Endothelial cell of umbilical vein (primary cell): ENCODE measurements at regions not wholly inside any gene's neighbourhood (a gene's known extent, or its start where the extent isn't known, plus 50 kb on each side); places are given as distances from the start of the nearest gene placed in this dataset.

Source experiments
- EZH2 ChIP-seq: IDR thresholded peaks from 2 replicates; pipeline ENCODE4 v1.6.1; 2012; ENCODE audit warnings: borderline replicate concordance, low read depth, mild to moderate bottlenecking, moderate library complexity, low read length, inconsistent platforms; ENCODE audit not compliant: severe bottlenecking
- GATA2 ChIP-seq: IDR thresholded peaks from 2 replicates; pipeline ENCODE4 v1.7.0; 2011; ENCODE audit warnings: low read depth, mild to moderate bottlenecking, moderate library complexity, mixed read lengths, low read length; ENCODE audit not compliant: insufficient read length, insufficient read depth
- JUN ChIP-seq: IDR thresholded peaks from 2 replicates; pipeline ENCODE4 v1.6.1; 2011; ENCODE audit warnings: borderline replicate concordance, low read depth; ENCODE audit not compliant: insufficient read length, insufficient read depth
- MYC ChIP-seq: IDR thresholded peaks from one replicate; pipeline ENCODE4 v1.6.1; 2011; ENCODE audit warnings: mild to moderate bottlenecking, low read depth, low read length
- POLR2A ChIP-seq: IDR thresholded peaks from 2 replicates; pipeline ENCODE4 v1.6.1; 2012; ENCODE audit warnings: low read depth, mild to moderate bottlenecking, control low read depth, low read length
- POLR2AphosphoS5 ChIP-seq: IDR thresholded peaks from 2 replicates; pipeline ENCODE4 v1.6.1; 2012; ENCODE audit warnings: low read depth, mild to moderate bottlenecking, control low read depth, low read length, moderate library complexity; ENCODE audit not compliant: insufficient read depth
- TF ChIP-seq, protein P1 (sequence below), 2 donors: IDR thresholded peaks; 1 replicate in 1 of 2; 2 replicates in 1 of 2; pipeline ENCODE4 v1.5.1; 2011; ENCODE audit warnings: low read length in 2 of 2, mild to moderate bottlenecking in 2 of 2, moderate library complexity in 2 of 2, control low read depth in 1 of 2, inconsistent platforms in 1 of 2, low read depth in 1 of 2; ENCODE audit not compliant: insufficient read depth in 1 of 2; ENCODE audit errors: extremely low read depth in 1 of 2
- TF ChIP-seq, protein P2 (sequence below): IDR thresholded peaks from 2 replicates; pipeline ENCODE4 v1.6.1; 2011; ENCODE audit not compliant: insufficient read depth, insufficient read length

DNA sequence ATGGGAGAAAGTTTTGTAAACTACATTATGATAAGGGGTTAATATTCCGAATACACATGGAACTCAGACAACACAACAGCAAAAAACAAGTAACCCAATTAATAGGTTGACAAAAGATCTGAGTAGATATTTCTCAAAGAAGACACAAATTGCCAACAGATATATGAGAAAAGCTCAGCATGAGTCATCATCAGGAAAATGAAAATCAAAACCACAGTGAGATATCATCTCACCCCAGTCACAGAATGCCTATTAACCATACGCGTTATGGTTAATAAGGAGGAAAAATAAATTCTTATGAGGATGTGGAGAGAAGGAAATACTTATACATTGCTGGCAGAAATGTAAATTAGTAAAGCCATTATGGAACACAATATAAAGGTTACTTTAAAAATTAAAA, 695.0 kb downstream of the COL12A1 start:
- TF ChIP-seq, protein P1, sequence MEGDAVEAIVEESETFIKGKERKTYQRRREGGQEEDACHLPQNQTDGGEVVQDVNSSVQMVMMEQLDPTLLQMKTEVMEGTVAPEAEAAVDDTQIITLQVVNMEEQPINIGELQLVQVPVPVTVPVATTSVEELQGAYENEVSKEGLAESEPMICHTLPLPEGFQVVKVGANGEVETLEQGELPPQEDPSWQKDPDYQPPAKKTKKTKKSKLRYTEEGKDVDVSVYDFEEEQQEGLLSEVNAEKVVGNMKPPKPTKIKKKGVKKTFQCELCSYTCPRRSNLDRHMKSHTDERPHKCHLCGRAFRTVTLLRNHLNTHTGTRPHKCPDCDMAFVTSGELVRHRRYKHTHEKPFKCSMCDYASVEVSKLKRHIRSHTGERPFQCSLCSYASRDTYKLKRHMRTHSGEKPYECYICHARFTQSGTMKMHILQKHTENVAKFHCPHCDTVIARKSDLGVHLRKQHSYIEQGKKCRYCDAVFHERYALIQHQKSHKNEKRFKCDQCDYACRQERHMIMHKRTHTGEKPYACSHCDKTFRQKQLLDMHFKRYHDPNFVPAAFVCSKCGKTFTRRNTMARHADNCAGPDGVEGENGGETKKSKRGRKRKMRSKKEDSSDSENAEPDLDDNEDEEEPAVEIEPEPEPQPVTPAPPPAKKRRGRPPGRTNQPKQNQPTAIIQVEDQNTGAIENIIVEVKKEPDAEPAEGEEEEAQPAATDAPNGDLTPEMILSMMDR (IDR thresholded peaks at IDR 0.05; ENCODE audit: extremely low read depth in 1 of 2, insufficient read depth in 1 of 2, low read depth in 1 of 2, low read length in 2 of 2), result no peak
- no peak for TF ChIP-seq POLR2A
- no peak for TF ChIP-seq EZH2
- no peak for TF ChIP-seq MYC
- no peak for TF ChIP-seq JUN
- peak; percentile 38 for TF ChIP-seq GATA2
- TF ChIP-seq POLR2AphosphoS5, result no peak
- TF ChIP-seq, protein P2, sequence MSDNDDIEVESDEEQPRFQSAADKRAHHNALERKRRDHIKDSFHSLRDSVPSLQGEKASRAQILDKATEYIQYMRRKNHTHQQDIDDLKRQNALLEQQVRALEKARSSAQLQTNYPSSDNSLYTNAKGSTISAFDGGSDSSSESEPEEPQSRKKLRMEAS, result no peak
